Fibroblast of villous mesenchyme (primary cell): ENCODE measurements at regions not wholly inside any gene's neighbourhood (a gene's known extent, or its start where the extent isn't known, plus 50 kb on each side); places are given as distances from the start of the nearest gene placed in this dataset.

Experiments used
- DNase-seq: peaks from one replicate; pipeline ENCODE4 v3.0.0-alpha.2; 2010; ENCODE audit warnings: low read depth
- H3K4me3 ChIP-seq: 2 replicates; pipeline ENCODE4 v1.5.1; 2011; ENCODE audit warnings: low read depth, mild to moderate bottlenecking, low read length
- CTCF ChIP-seq: IDR thresholded peaks from 2 replicates; pipeline ENCODE4 v1.5.1; 2012; ENCODE audit warnings: low read depth, mild to moderate bottlenecking, low read length; ENCODE audit not compliant: insufficient read depth

GRCh38 chr5:3886524-3887451 lies 291.2 kb downstream of the IRX1 start:
- TF ChIP-seq CTCF, result no peak
- H3K4me3 ChIP-seq, result no peak overlapping the region
- DNase-seq, result no peak

- no peak overlapping the region for H3K4me3 ChIP-seq
- no peak for DNase-seq
- no peak for TF ChIP-seq CTCF
Observed at GRCh38 chr5:3888310-3888709, 292.7 kb downstream of the IRX1 start.

GRCh38 chr5:3889412-3890142 lies 293.9 kb downstream of the IRX1 start:
- no peak for DNase-seq
- TF ChIP-seq CTCF, result no peak

GRCh38 chr5:3891113-3891512 lies 295.5 kb downstream of the IRX1 start:
- DNase-seq, result no peak
- TF ChIP-seq CTCF, result no peak
- H3K4me3 ChIP-seq, result no peak overlapping the region

More at GRCh38 chr5:3889412-3890142, 293.9 kb downstream of the IRX1 start:
- no peak overlapping the region for H3K4me3 ChIP-seq

- H3K4me3 ChIP-seq, result no peak overlapping the region
- no peak for DNase-seq
- no peak for TF ChIP-seq CTCF
Observed at GRCh38 chr5:3893527-3893926, 297.9 kb downstream of the IRX1 start.

- DNase-seq, result no peak
- no peak for TF ChIP-seq CTCF
- no peak overlapping the region for H3K4me3 ChIP-seq
Observed at GRCh38 chr5:3893975-3894374, 298.3 kb downstream of the IRX1 start.
